ENCODE measurements at regions not wholly inside any gene's neighbourhood (a gene's known extent, or its start where the extent isn't known, plus 50 kb on each side); places are given as distances from the start of the nearest gene placed in this dataset.
"Not testable (repeated sequence)": the region's sequence is repeated elsewhere in the genome, so short reads cannot be mapped to it uniquely, and the experiment has no call there.

- Histone ChIP-seq H3K27ac (ENCODE audit: low read length) (no peak overlapping the region), H3K4me3 (ENCODE audit: low read length) (no peak overlapping the region), H3K36me3 (ENCODE audit: control insufficient read depth, low read depth, low read length) (no peaks in the 10 kb centered on the region), H3K9me3 (ENCODE audit: control insufficient read depth, low read depth, low read length) (no peaks in the 10 kb centered on the region), H3K4me1 (ENCODE audit: control insufficient read depth, low read depth, low read length) (no peaks in the 10 kb centered on the region), H3K9ac (ENCODE audit: low read length) (no peak overlapping the region), H3K27me3 (ENCODE audit: control insufficient read depth, insufficient read depth, low read length) (no peaks in the 10 kb centered on the region)
Observed at GRCh38 chr5:100017520-100018262, 517.5 kb upstream of the FAM174A start.

GRCh38 chr5:100013305-100013704 lies 521.9 kb upstream of the FAM174A start:
- not testable (repeated sequence) for H3K9ac ChIP-seq (ENCODE audit: low read length); H3K9me3 ChIP-seq (ENCODE audit: control insufficient read depth, low read depth, low read length); H3K27me3 ChIP-seq (ENCODE audit: control insufficient read depth, insufficient read depth, low read length); H3K36me3 ChIP-seq (ENCODE audit: control insufficient read depth, low read depth, low read length); H3K4me3 ChIP-seq (ENCODE audit: low read length); H3K27ac ChIP-seq (ENCODE audit: low read length); H3K4me1 ChIP-seq (ENCODE audit: control insufficient read depth, low read depth, low read length)

DNA sequence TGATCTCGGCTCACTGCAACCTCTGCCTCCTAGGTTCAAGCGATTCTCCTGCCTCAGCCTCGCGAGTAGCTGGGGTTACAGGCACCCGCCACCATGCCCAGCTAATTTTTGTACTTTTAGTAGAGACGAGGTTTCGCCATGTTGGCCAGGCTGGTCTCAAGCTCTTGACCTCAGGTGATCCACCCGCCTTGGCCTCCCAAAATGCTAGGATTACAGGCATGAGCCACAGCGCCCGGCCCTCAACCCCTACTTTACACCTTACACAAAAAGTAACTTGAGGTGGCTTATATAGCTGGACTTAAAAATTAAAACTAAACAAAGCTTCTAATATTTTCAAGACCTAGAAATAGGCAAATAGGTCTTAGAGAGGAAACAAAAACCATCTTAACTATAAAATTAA lies 524.0 kb upstream of the FAM174A start:
- not testable (repeated sequence) for H3K4me3 ChIP-seq (ENCODE audit: low read length); H3K27me3 ChIP-seq (ENCODE audit: control insufficient read depth, insufficient read depth, low read length); H3K4me1 ChIP-seq (ENCODE audit: control insufficient read depth, low read depth, low read length); H3K36me3 ChIP-seq (ENCODE audit: control insufficient read depth, low read depth, low read length); H3K9me3 ChIP-seq (ENCODE audit: control insufficient read depth, low read depth, low read length); H3K9ac ChIP-seq (ENCODE audit: low read length); H3K27ac ChIP-seq (ENCODE audit: low read length)

- Histone ChIP-seq H3K4me3 (ENCODE audit: low read length) (no peak overlapping the region), H3K9me3 (ENCODE audit: control insufficient read depth, low read depth, low read length) (no peaks in the 10 kb centered on the region), H3K9ac (ENCODE audit: low read length) (no peak overlapping the region), H3K27ac (ENCODE audit: low read length) (no peak overlapping the region), H3K4me1 (ENCODE audit: control insufficient read depth, low read depth, low read length) (no peaks in the 10 kb centered on the region), H3K36me3 (ENCODE audit: control insufficient read depth, low read depth, low read length) (no peaks in the 10 kb centered on the region), H3K27me3 (ENCODE audit: control insufficient read depth, insufficient read depth, low read length) (no peaks in the 10 kb centered on the region)
Observed at GRCh38 chr5:100004969-100005368, 530.2 kb upstream of the FAM174A start.

- H3K36me3 ChIP-seq (ENCODE audit: control insufficient read depth, low read depth, low read length): no peaks in the 10 kb centered on the region
- H3K4me1 ChIP-seq (ENCODE audit: control insufficient read depth, low read depth, low read length): no peaks in the 10 kb centered on the region
- H3K9ac ChIP-seq (ENCODE audit: low read length): no peak overlapping the region
- H3K27ac ChIP-seq (ENCODE audit: low read length): no peak overlapping the region
- no peaks in the 10 kb centered on the region for H3K9me3 ChIP-seq (ENCODE audit: control insufficient read depth, low read depth, low read length)
- no peaks in the 10 kb centered on the region for H3K27me3 ChIP-seq (ENCODE audit: control insufficient read depth, insufficient read depth, low read length)
- no peak overlapping the region for H3K4me3 ChIP-seq (ENCODE audit: low read length)
Observed at GRCh38 chr5:99998319-99998718, 536.9 kb upstream of the FAM174A start.

DNA sequence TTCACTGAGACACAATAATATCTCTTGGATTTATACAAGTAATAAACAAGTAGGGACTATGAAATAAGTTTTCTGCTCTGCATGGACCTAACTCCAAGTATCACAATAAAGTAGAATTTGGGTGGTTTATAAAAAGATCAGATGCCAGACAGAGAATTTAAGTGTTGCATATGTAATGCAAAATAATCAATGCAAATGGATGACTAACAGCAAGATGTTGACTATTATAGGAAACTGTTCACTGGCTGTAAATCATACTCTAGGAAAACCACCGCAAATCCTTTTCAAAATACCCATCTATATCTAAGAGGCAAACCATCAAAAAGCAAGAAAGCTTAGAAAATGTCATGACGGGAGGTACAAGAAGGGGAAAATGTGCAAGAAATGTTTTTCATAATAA lies 539.8 kb upstream of the FAM174A start:
- no peaks in the 10 kb centered on the region for H3K4me1 ChIP-seq (ENCODE audit: control insufficient read depth, low read depth, low read length)
- H3K9ac ChIP-seq (ENCODE audit: low read length): no peak overlapping the region
- no peak overlapping the region for H3K4me3 ChIP-seq (ENCODE audit: low read length)
- H3K9me3 ChIP-seq (ENCODE audit: control insufficient read depth, low read depth, low read length): no peaks in the 10 kb centered on the region
- H3K27me3 ChIP-seq (ENCODE audit: control insufficient read depth, insufficient read depth, low read length): no peaks in the 10 kb centered on the region
- no peaks in the 10 kb centered on the region for H3K36me3 ChIP-seq (ENCODE audit: control insufficient read depth, low read depth, low read length)
- H3K27ac ChIP-seq (ENCODE audit: low read length): no peak overlapping the region

GRCh38 chr5:99973779-99974178 lies 561.4 kb upstream of the FAM174A start:
- Histone ChIP-seq H3K27me3 (ENCODE audit: control insufficient read depth, insufficient read depth, low read length) (no peaks in the 10 kb centered on the region), H3K36me3 (ENCODE audit: control insufficient read depth, low read depth, low read length) (no peaks in the 10 kb centered on the region), H3K4me3 (ENCODE audit: low read length) (no peak overlapping the region), H3K4me1 (ENCODE audit: control insufficient read depth, low read depth, low read length) (no peaks in the 10 kb centered on the region), H3K27ac (ENCODE audit: low read length) (no peak overlapping the region), H3K9ac (ENCODE audit: low read length) (no peak overlapping the region), H3K9me3 (ENCODE audit: control insufficient read depth, low read depth, low read length) (no peaks in the 10 kb centered on the region)

GRCh38 chr5:99955962-99956361 lies 579.2 kb upstream of the FAM174A start:
- H3K36me3 ChIP-seq (ENCODE audit: control insufficient read depth, low read depth, low read length): no peaks in the 10 kb centered on the region
- H3K9me3 ChIP-seq (ENCODE audit: control insufficient read depth, low read depth, low read length): no peaks in the 10 kb centered on the region
- H3K4me1 ChIP-seq (ENCODE audit: control insufficient read depth, low read depth, low read length): no peaks in the 10 kb centered on the region
- H3K4me3 ChIP-seq (ENCODE audit: low read length): no peak overlapping the region
- no peak overlapping the region for H3K9ac ChIP-seq (ENCODE audit: low read length)
- no peaks in the 10 kb centered on the region for H3K27me3 ChIP-seq (ENCODE audit: control insufficient read depth, insufficient read depth, low read length)
- no peak overlapping the region for H3K27ac ChIP-seq (ENCODE audit: low read length)

DNA sequence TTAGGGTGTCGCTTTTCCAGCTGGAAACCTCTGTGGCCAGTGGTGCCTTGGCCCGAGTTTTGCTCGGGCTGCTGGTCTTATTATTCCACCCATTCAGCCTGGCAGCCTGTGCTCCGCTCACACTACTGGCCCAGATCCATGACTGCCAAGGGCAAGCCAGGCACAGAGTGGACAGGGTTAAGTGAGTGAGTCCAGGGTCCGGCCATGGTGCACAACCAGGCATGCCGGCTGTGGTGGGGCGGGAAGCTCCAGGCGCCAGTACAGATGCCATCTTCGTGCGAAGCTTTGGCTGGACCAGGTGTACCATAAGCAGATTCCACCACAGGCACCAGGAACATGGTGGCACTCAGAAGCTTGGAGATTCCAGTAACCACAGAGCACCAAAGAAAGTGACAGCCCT lies 580.2 kb upstream of the FAM174A start:
- H3K9me3 ChIP-seq (ENCODE audit: control insufficient read depth, low read depth, low read length): no peaks in the 10 kb centered on the region
- no peak overlapping the region for H3K9ac ChIP-seq (ENCODE audit: low read length)
- no peak overlapping the region for H3K4me3 ChIP-seq (ENCODE audit: low read length)
- H3K27ac ChIP-seq (ENCODE audit: low read length): no peak overlapping the region
- no peaks in the 10 kb centered on the region for H3K4me1 ChIP-seq (ENCODE audit: control insufficient read depth, low read depth, low read length)
- H3K36me3 ChIP-seq (ENCODE audit: control insufficient read depth, low read depth, low read length): no peaks in the 10 kb centered on the region
- no peaks in the 10 kb centered on the region for H3K27me3 ChIP-seq (ENCODE audit: control insufficient read depth, insufficient read depth, low read length)

DNA sequence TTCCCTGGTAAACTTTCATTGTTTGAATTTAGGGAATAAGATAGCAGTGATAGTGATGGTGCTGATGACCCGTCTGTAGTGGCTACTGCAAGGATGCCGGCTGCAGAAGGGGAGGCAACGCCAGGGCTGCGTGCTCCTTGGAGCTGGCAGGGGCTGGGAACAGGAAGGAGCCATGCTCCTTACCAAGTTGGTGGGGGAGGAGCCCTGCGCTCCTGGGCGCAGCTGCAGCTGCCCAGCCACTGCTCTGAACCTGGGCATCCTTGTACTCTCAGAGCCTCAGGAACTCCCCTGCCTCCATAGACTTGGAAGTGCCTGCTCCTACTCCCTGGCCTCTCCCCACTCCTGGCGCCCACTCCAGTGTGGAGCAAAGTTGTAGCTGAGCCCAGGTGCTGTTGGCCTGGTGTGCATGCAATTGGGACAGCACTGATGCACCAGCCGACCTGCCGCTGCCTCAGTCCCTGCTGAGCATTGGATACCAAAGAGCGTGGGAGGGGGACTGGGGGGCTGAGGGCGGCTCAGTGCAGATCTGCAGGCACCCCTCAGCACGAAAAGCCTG lies 585.1 kb upstream of the FAM174A start:
- Histone ChIP-seq H3K9me3 (ENCODE audit: control insufficient read depth, low read depth, low read length) (no peaks in the 10 kb centered on the region), H3K9ac (ENCODE audit: low read length) (no peak overlapping the region), H3K4me1 (ENCODE audit: control insufficient read depth, low read depth, low read length) (no peaks in the 10 kb centered on the region), H3K27ac (ENCODE audit: low read length) (no peak overlapping the region), H3K36me3 (ENCODE audit: control insufficient read depth, low read depth, low read length) (no peaks in the 10 kb centered on the region), H3K27me3 (ENCODE audit: control insufficient read depth, insufficient read depth, low read length) (no peaks in the 10 kb centered on the region), H3K4me3 (ENCODE audit: low read length) (no peak overlapping the region)

DNA sequence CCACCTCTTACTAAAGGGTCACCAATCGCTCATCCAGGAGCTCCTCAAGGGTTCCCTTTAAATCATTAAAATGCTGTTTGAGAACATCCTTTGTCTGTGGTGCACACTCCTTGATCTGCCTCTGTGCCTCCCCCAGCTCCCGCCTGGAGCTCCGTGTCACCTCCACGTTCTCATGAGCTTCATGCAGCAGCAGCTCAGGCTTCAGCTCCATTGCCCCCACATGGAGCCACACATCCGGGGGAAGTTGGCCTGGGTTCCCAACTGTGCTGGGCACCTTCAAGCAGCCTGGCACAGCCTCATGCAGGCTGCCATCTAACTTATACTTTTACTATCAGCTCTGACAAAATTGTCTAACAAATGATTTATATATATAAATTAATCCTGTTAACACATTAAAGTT lies 585.8 kb upstream of the FAM174A start:
- Histone ChIP-seq H3K36me3 (ENCODE audit: control insufficient read depth, low read depth, low read length) (no peaks in the 10 kb centered on the region), H3K4me1 (ENCODE audit: control insufficient read depth, low read depth, low read length) (no peaks in the 10 kb centered on the region), H3K9ac (ENCODE audit: low read length) (no peak overlapping the region), H3K27ac (ENCODE audit: low read length) (no peak overlapping the region), H3K9me3 (ENCODE audit: control insufficient read depth, low read depth, low read length) (no peaks in the 10 kb centered on the region), H3K27me3 (ENCODE audit: control insufficient read depth, insufficient read depth, low read length) (no peaks in the 10 kb centered on the region), H3K4me3 (ENCODE audit: low read length) (no peak overlapping the region)

DNA sequence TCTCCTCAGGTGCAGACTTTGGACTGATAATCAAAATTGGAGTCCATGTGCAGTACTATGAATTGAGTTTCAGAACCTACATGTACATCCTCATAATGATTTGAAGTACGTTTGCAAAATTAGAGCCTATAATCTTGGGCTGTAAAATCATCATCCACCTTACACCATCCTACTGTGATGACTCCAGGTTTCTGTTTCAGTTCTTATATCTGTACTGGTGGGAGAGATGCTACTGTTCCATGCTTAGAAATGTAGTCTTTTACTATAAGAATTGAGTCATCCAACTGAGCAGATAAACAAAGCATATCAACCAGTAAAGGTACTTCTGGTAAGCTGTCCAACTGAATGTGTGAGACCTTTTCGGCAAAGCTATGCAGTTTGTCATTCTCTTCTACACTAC lies 586.3 kb upstream of the FAM174A start:
- Histone ChIP-seq H3K4me3 (ENCODE audit: low read length) (no peak overlapping the region), H3K4me1 (ENCODE audit: control insufficient read depth, low read depth, low read length) (no peaks in the 10 kb centered on the region)

More for the DNA sequence above, 586.3 kb upstream of the FAM174A start:
- Histone ChIP-seq H3K27ac (ENCODE audit: low read length) (no peak overlapping the region), H3K9me3 (ENCODE audit: control insufficient read depth, low read depth, low read length) (no peaks in the 10 kb centered on the region), H3K9ac (ENCODE audit: low read length) (no peak overlapping the region), H3K27me3 (ENCODE audit: control insufficient read depth, insufficient read depth, low read length) (no peaks in the 10 kb centered on the region), H3K36me3 (ENCODE audit: control insufficient read depth, low read depth, low read length) (no peaks in the 10 kb centered on the region)

Measured in iPS-18a (cell line).